Ovary (tissue), 3 donors: ENCODE measurements at regions not wholly inside any gene's neighbourhood (a gene's known extent, or its start where the extent isn't known, plus 50 kb on each side); places are given as distances from the start of the nearest gene placed in this dataset.

Experiments
- CTCF ChIP-seq, 3 donors: fragments of 450-650 bp in 2 of 3; fragments of 200-600 bp in 1 of 3; IDR thresholded peaks; one replicate each; pipeline versions ENCODE4 v1.5.1 to v1.8.0; 2016 to 2022; ENCODE audit warnings: antibody characterized with exemption in 3 of 3, mild to moderate bottlenecking in 1 of 3
- EP300 ChIP-seq: sonication (generic); formaldehyde crosslinking; IDR thresholded peaks from one replicate; pipeline ENCODE4 v1.6.1; 2017; ENCODE audit warnings: antibody characterized with exemption
- POLR2A ChIP-seq: fragments of 450-650 bp; IDR thresholded peaks from one replicate; pipeline ENCODE4 v1.6.1; 2017; ENCODE audit warnings: antibody characterized with exemption, mild to moderate bottlenecking, moderate library complexity
- donor health status: DM: no; HTN: no; CAD: no.

- TF ChIP-seq POLR2A (no peak), CTCF (IDR thresholded peaks at IDR 0.05) (no peak), EP300 (no peak)
These were observed 912.4 kb upstream of the ATXN7L3B start for GRCh38 chr12:73625226-73625625.
